ENCODE measurements at regions not wholly inside any gene's neighbourhood (a gene's known extent, or its start where the extent isn't known, plus 50 kb on each side); places are given as distances from the start of the nearest gene placed in this dataset.

- ATAC-seq (ENCODE audit: low FRiP score) (no peak), DNase-seq (no peak)
- intact Hi-C loops (cut with DNase I): loop anchor here (5.0 to 10.0 kb wide), 4 partner anchors 55 to 355 kb away; partner anchors contain the start of genes DUSP6 (in 2 of the 2), GALNT4 (in 1 of the 2) and POC1B (in 1 of the 2)
- H3K9me3 ChIP-seq (ENCODE audit: control insufficient read depth, low read length): no peaks in the 10 kb centered on the region
- H3K4me3 ChIP-seq (ENCODE audit: low read length in 2 of 2): no peak overlapping the region
- H3K27ac ChIP-seq (ENCODE audit: low read depth in 1 of 2, low read length in 2 of 2): no peak overlapping the region
- peaks cover 0 to 8% of the 10 kb centered on the region in 2 donors for H3K4me1 ChIP-seq (ENCODE audit: control insufficient read depth in 1 of 2, insufficient read depth in 2 of 2, low read length in 2 of 2)
- H3K27me3 ChIP-seq (ENCODE audit: control insufficient read depth in 1 of 2, insufficient read depth in 2 of 2, low read length in 1 of 2): no peaks in the 10 kb centered on the region
- 87 to 92% methylated on average over 5 of the region's 5 CpGs for WGBS, 2 donors
- H3K36me3 ChIP-seq (ENCODE audit: control insufficient read depth in 1 of 2, insufficient read depth in 2 of 2, low read length in 1 of 2): no peaks in the 10 kb centered on the region
Observed at GRCh38 chr12:89169321-89169720, 183.0 kb downstream of the DUSP6 start.

GRCh38 chr12:89167986-89168385 lies 184.3 kb downstream of the DUSP6 start:
- H3K4me1 ChIP-seq (ENCODE audit: control insufficient read depth in 1 of 2, insufficient read depth in 2 of 2, low read length in 2 of 2): peaks cover 0 to 5% of the 10 kb centered on the region in 2 donors
- 87 to 89% methylated on average over 3 of the region's 3 CpGs for WGBS, 2 donors
- no peaks in the 10 kb centered on the region for H3K9me3 ChIP-seq (ENCODE audit: control insufficient read depth, low read length)
- DNase-seq (no peak), ATAC-seq (ENCODE audit: low FRiP score) (no peak)
- H3K36me3 ChIP-seq (ENCODE audit: control insufficient read depth in 1 of 2, insufficient read depth in 2 of 2, low read length in 1 of 2): no peaks in the 10 kb centered on the region
- no peaks in the 10 kb centered on the region for H3K27me3 ChIP-seq (ENCODE audit: control insufficient read depth in 1 of 2, insufficient read depth in 2 of 2, low read length in 1 of 2)
- intact Hi-C loops (cut with DNase I): loop anchor here (5.0 to 10.0 kb wide), 4 partner anchors 57 to 357 kb away; partner anchors contain the start of genes DUSP6 (in 2 of the 2), GALNT4 (in 1 of the 2) and POC1B (in 1 of the 2)
- no peak overlapping the region for H3K4me3 ChIP-seq (ENCODE audit: low read length in 2 of 2)
- no peak overlapping the region for H3K27ac ChIP-seq (ENCODE audit: low read depth in 1 of 2, low read length in 2 of 2)

- H3K4me3 ChIP-seq (ENCODE audit: low read length in 2 of 2): no peak overlapping the region
- intact Hi-C loops (cut with DNase I): loop anchor here (5.0 to 10.0 kb wide), 4 partner anchors 58 to 358 kb away; partner anchors contain the start of genes DUSP6 (in 2 of the 2), GALNT4 (in 1 of the 2) and POC1B (in 1 of the 2)
- 21 to 26% methylated on average over 1 of the region's 1 CpG for WGBS, 2 donors
- peaks cover 0 to 5% of the 10 kb centered on the region in 2 donors for H3K4me1 ChIP-seq (ENCODE audit: control insufficient read depth in 1 of 2, insufficient read depth in 2 of 2, low read length in 2 of 2)
- ATAC-seq (ENCODE audit: low FRiP score) (peak; percentile 55), DNase-seq (no peak)
- no peaks in the 10 kb centered on the region for H3K9me3 ChIP-seq (ENCODE audit: control insufficient read depth, low read length)
- no peaks in the 10 kb centered on the region for H3K36me3 ChIP-seq (ENCODE audit: control insufficient read depth in 1 of 2, insufficient read depth in 2 of 2, low read length in 1 of 2)
- no peak overlapping the region for H3K27ac ChIP-seq (ENCODE audit: low read depth in 1 of 2, low read length in 2 of 2)
- H3K27me3 ChIP-seq (ENCODE audit: control insufficient read depth in 1 of 2, insufficient read depth in 2 of 2, low read length in 1 of 2): no peaks in the 10 kb centered on the region
Observed at GRCh38 chr12:89166525-89166934, 185.8 kb downstream of the DUSP6 start.

- no peak for ATAC-seq (ENCODE audit: low FRiP score)
- H3K27me3 ChIP-seq (ENCODE audit: control insufficient read depth in 1 of 2, insufficient read depth in 2 of 2, low read length in 1 of 2): no peaks in the 10 kb centered on the region
- no peak overlapping the region for H3K4me3 ChIP-seq (ENCODE audit: low read length in 2 of 2)
- intact Hi-C loops (cut with DNase I): loop anchor here (5.0 to 10.0 kb wide), 4 partner anchors 59 to 359 kb away; partner anchors contain the start of genes DUSP6 (in 2 of the 2), GALNT4 (in 1 of the 2) and POC1B (in 1 of the 2)
- H3K9me3 ChIP-seq (ENCODE audit: control insufficient read depth, low read length): no peaks in the 10 kb centered on the region
- no peak for DNase-seq
- no peak overlapping the region for H3K27ac ChIP-seq (ENCODE audit: low read depth in 1 of 2, low read length in 2 of 2)
- H3K4me1 ChIP-seq (ENCODE audit: control insufficient read depth in 1 of 2, insufficient read depth in 2 of 2, low read length in 2 of 2): peaks cover 0 to 5% of the 10 kb centered on the region in 2 donors
- 9% methylated on average over 1 of the region's 1 CpG for WGBS, 2 donors
- no peaks in the 10 kb centered on the region for H3K36me3 ChIP-seq (ENCODE audit: control insufficient read depth in 1 of 2, insufficient read depth in 2 of 2, low read length in 1 of 2)
Observed at GRCh38 chr12:89166121-89166520, 186.2 kb downstream of the DUSP6 start.

GRCh38 chr12:89165703-89166102 lies 186.6 kb downstream of the DUSP6 start:
- ATAC-seq (ENCODE audit: low FRiP score): no peak
- no peaks in the 10 kb centered on the region for H3K27me3 ChIP-seq (ENCODE audit: control insufficient read depth in 1 of 2, insufficient read depth in 2 of 2, low read length in 1 of 2)
- peaks cover 0 to 5% of the 10 kb centered on the region in 2 donors for H3K4me1 ChIP-seq (ENCODE audit: control insufficient read depth in 1 of 2, insufficient read depth in 2 of 2, low read length in 2 of 2)
- no peak overlapping the region for H3K4me3 ChIP-seq (ENCODE audit: low read length in 2 of 2)
- H3K9me3 ChIP-seq (ENCODE audit: control insufficient read depth, low read length): no peaks in the 10 kb centered on the region
- intact Hi-C loops (cut with DNase I): loop anchor here (5.0 to 10.0 kb wide), 4 partner anchors 59 to 359 kb away; partner anchors contain the start of genes DUSP6 (in 2 of the 2), GALNT4 (in 1 of the 2) and POC1B (in 1 of the 2)
- DNase-seq: no peak
- H3K27ac ChIP-seq (ENCODE audit: low read depth in 1 of 2, low read length in 2 of 2): no peak overlapping the region
- H3K36me3 ChIP-seq (ENCODE audit: control insufficient read depth in 1 of 2, insufficient read depth in 2 of 2, low read length in 1 of 2): no peaks in the 10 kb centered on the region

GRCh38 chr12:89163918-89164317 lies 188.4 kb downstream of the DUSP6 start:
- no peak overlapping the region for H3K4me3 ChIP-seq (ENCODE audit: low read length in 2 of 2)
- H3K36me3 ChIP-seq (ENCODE audit: control insufficient read depth in 1 of 2, insufficient read depth in 2 of 2, low read length in 1 of 2): no peaks in the 10 kb centered on the region
- peaks cover 0 to 5% of the 10 kb centered on the region in 2 donors for H3K4me1 ChIP-seq (ENCODE audit: control insufficient read depth in 1 of 2, insufficient read depth in 2 of 2, low read length in 2 of 2)
- H3K27ac ChIP-seq (ENCODE audit: low read depth in 1 of 2, low read length in 2 of 2): no peak overlapping the region
- DNase-seq (no peak), ATAC-seq (ENCODE audit: low FRiP score) (no peak)
- H3K27me3 ChIP-seq (ENCODE audit: control insufficient read depth in 1 of 2, insufficient read depth in 2 of 2, low read length in 1 of 2): no peaks in the 10 kb centered on the region
- 95 to 100% methylated on average over 1 of the region's 1 CpG for WGBS, 2 donors
- H3K9me3 ChIP-seq (ENCODE audit: control insufficient read depth, low read length): no peaks in the 10 kb centered on the region
- intact Hi-C loops (cut with DNase I): loop anchor here (10.0 kb wide), 2 partner anchors 61 to 361 kb away; partner anchors contain the start of genes GALNT4 (in 1 of the 2) and POC1B (in 1 of the 2)

GRCh38 chr12:89162589-89163261 lies 189.6 kb downstream of the DUSP6 start:
- Histone ChIP-seq H3K27me3 (ENCODE audit: control insufficient read depth in 1 of 2, insufficient read depth in 2 of 2, low read length in 1 of 2) (no peaks in the 10 kb centered on the region), H3K27ac (ENCODE audit: low read depth in 1 of 2, low read length in 2 of 2) (no peak overlapping the region), H3K9me3 (ENCODE audit: control insufficient read depth, low read length) (no peaks in the 10 kb centered on the region), H3K36me3 (ENCODE audit: control insufficient read depth in 1 of 2, insufficient read depth in 2 of 2, low read length in 1 of 2) (no peaks in the 10 kb centered on the region), H3K4me3 (ENCODE audit: low read length in 2 of 2) (no peak overlapping the region), H3K4me1 (ENCODE audit: control insufficient read depth in 1 of 2, insufficient read depth in 2 of 2, low read length in 2 of 2) (peaks cover 0 to 2% of the 10 kb centered on the region in 2 donors)
- WGBS, 2 donors: 72 to 74% methylated on average over 3 of the region's 3 CpGs
- DNase-seq: peak; percentile 72 to 81
- ATAC-seq (ENCODE audit: low FRiP score): peak; percentile 89
- intact Hi-C loops (cut with DNase I): loop anchor here (10.0 kb wide), 2 partner anchors 62 to 362 kb away; partner anchors contain the start of genes GALNT4 (in 1 of the 2) and POC1B (in 1 of the 2)

- ATAC-seq (ENCODE audit: low FRiP score): no peak
- no peak for DNase-seq
- H3K9me3 ChIP-seq (ENCODE audit: control insufficient read depth, low read length): no peaks in the 10 kb centered on the region
- H3K4me1 ChIP-seq (ENCODE audit: control insufficient read depth in 1 of 2, insufficient read depth in 2 of 2, low read length in 2 of 2): peaks cover 0 to 2% of the 10 kb centered on the region in 2 donors
- WGBS, 2 donors: 92 to 93% methylated on average over 3 of the region's 3 CpGs
- intact Hi-C loops (cut with DNase I): loop anchor here (10.0 kb wide), 2 partner anchors 63 to 363 kb away; partner anchors contain the start of genes GALNT4 (in 1 of the 2) and POC1B (in 1 of the 2)
- no peaks in the 10 kb centered on the region for H3K27me3 ChIP-seq (ENCODE audit: control insufficient read depth in 1 of 2, insufficient read depth in 2 of 2, low read length in 1 of 2)
- no peak overlapping the region for H3K27ac ChIP-seq (ENCODE audit: low read depth in 1 of 2, low read length in 2 of 2)
- no peak overlapping the region for H3K4me3 ChIP-seq (ENCODE audit: low read length in 2 of 2)
- H3K36me3 ChIP-seq (ENCODE audit: control insufficient read depth in 1 of 2, insufficient read depth in 2 of 2, low read length in 1 of 2): no peaks in the 10 kb centered on the region
Observed at GRCh38 chr12:89161557-89161956, 190.7 kb downstream of the DUSP6 start.

Data from aorta (tissue), 5 donors.